ENCODE measurements at regions not wholly inside any gene's neighbourhood (a gene's known extent, or its start where the extent isn't known, plus 50 kb on each side); places are given as distances from the start of the nearest gene placed in this dataset.
"Not testable (repeated sequence)": the region's sequence is repeated elsewhere in the genome, so short reads cannot be mapped to it uniquely, and the experiment has no call there.

DNA sequence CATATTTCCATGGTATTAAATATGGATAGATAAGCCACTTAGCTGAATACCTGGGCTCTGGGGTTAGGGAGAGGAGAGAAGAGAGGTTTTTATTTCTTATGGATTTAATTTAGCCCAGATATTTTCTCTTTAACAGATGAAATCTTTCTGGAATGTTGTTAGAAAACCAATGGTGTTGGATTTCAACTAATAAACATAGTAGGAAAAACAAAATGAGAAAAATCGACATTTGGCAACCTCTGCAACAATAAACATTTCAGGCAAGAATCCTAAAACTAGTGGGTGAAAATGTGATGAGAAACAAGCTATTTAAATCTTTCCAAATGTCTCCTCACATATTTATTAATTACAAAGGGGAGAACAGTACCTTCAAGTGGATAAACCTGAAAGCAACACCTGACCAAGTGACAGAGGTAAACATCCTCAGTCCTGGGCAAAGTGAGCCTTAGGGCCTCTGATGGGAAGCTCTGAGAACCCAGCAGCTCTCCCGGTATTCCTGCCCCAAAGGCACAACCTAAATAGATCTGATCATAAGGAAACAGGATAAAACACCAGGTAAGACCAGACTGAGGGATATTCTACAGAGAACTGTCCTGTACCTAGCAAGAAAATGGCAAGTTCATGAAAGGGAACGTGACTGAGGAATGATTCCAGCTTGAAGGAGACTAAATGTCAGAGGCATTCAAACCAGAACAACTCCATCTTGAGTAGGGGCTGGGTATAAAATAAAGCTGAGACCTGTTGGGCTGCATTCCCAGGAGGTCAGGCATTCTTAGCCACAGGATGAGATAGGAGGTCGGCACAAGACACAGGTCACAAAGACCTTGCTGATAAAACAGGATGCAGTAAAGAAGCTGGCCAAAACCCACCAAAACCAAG lies 163.7 kb downstream of the ESM1 start:
- no peak for DNase-seq (ENCODE audit: low read depth in 3 of 3)

DNA sequence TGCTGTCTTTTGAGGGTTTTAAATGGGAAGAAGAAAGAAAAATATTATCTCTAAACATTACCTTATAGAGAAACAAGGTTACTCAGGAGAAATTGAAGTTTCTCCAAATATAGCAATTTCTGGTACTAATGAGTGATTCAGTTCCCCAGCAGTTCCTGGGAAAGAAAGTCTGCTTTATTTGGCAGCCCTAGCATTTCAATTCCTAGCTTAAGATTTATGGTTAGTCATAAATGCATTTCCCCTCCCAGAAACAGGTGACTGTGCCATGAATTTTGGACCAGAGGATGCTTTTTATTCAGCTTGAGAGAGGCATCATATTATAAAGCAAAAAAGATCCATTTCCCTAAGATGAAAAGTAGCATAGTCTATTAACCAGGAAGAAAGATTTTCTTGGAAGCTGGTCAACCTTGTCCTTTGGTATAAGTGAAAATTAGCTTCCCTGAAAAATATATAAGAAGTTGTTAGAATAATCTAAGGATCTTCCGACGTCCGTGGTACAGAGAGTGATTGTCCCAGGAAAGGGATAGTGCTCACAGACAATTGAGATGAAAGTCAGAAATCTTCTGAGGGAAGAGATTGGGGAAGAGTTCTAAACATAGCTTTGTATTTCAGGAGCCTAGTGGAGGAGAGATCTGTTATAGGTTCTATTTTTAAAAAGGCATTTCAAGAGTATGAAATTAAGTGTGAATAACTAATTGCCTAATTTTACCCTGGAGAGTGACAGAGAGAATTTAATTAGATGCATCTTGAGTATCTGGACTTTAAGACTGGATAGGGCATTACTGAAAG lies 164.9 kb downstream of the ESM1 start:
- no peak for DNase-seq (ENCODE audit: low read depth in 3 of 3)

DNA sequence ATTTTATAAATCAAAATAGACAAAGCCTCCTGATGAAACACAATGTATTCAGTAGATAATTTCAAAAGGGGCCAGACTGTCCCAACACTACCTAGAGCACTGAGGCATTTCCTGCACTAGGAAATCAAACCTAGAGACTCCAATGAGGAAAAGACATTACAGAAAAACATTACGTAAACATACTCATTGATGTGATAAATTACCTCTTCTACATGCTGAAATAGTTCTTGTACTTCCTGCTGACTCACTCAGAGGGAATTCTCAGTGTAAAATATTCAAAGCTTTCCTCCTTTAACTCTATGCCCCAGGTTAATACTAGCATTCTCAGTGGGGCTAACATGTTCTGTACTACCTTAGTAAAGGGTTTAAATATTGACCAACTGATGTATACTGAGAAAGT lies 178.0 kb downstream of the ESM1 start:
- no peak for DNase-seq (ENCODE audit: low read depth in 3 of 3)

DNA sequence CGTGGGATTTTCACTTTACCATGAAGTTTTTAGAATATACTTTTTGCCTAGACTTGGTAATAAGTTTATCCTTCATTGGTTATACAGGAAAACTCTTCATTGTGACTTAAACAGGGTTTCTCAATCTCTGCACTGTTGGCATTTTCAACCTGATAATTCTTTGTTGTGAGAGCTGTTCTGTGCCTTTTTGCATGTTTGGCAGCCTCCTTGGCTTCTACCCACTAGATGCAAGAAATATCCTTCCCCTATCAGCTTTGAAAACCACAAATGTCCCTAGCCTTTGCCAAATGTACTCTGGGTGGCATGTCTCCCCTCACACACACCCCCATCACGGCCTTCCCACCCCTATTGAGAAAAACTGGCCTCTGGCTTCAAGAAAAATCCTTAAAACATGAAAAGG lies 180.9 kb downstream of the ESM1 start:
- DNase-seq (ENCODE audit: low read depth in 3 of 3), result no peak

DNA sequence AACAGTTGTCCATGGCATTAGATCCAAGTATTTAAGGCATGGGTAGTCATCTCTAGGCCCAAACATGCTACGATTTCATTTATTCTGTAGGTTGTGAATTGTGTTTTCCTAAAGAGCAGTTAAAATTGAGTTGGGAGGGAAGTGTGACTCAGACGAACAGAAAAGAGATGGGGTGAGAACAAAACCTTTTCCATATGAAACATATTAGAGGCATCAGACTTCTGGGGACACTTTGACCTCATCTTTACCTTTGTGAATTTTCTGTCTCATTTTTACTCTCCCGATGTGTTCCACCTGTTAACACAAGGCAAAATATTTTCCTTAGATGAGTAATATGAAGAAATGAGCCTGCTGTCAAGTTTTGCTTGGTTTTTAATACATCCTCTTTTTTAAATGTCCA lies 181.3 kb downstream of the ESM1 start:
- DNase-seq (ENCODE audit: low read depth in 3 of 3), result no peak

DNA sequence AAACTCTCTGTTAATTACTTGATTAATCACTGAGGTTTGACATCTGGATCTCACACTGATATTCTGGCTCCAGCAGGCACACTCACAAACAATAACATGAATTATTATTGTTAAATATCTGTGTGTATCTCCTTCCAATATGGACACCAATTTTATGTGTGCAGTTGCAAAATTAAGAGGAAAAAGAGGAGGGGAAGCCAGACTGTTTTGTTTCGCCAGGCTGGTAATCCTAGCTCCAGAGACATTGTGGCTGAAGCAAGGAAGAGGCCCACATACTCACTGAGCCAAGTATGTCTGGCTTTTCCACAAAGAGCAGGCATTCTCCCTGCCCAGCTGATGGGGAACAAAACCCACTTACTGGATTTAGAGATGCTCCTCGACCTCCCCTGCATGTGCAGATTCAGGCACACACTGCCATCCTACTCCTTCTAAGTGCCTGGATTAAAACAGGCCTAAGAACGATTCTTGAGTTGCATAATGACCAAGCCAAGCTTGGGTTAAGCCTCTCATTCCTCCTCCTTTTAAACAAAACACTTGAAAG lies 181.9 kb downstream of the ESM1 start:
- no peak for DNase-seq (ENCODE audit: low read depth in 3 of 3)

DNA sequence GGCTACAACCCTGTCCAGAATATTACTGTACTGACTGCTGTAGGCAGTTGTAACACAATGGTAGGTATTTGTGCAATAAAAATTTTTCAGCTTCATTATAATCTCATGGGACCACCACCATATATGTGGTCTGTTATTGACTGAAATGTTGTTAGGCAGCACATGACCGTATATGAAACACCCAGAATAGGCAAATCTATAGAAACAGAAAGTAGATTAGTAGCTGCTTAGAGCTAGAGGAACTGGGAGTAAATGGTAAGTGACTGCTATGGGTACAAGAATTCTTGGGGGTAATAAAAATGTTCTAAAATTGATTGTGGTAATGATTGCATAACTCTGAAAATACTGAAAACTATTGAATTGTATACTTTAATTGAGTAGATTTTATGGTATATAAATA lies 185.7 kb downstream of the ESM1 start:
- DNase-seq (ENCODE audit: low read depth in 3 of 3), result no peak

DNA sequence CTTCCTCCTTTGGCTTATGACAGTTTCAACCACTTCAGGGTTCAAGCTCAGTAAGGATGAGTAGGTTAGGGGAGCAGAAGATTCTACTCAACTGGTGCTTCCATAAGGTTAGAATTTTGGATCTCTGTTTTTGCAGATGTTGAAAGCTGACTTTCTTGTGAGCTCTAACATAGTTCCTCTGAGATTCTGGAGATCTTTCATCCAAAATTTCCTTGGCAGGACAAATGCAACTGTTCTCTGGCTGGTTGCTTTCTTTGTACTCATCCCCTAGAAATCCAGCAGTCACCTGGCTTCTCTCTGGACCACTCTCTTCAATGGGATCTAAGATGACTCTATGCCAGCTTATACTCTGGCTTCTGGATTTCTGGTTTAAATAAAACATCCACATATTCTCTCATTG lies 189.6 kb downstream of the ESM1 start:
- no peak for DNase-seq (ENCODE audit: low read depth in 3 of 3)

DNA sequence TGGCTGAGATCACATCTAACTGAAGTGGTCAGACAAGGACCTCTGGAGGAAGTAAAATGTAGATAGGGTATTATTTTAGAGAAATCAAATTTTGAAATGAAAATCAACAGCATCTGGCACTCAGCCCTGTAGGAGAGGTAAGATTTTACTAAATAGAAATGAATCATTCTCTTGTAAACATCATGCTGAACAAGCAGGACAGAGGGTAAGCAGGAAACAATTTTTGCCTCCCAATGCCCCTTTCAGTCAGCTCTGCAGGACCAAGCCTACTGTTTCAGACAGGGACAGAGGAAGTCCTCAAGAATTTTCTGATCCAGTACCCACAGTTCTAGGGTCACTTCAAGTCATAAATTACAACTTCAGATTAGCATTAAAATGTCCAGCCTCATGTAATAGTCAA lies 190.1 kb downstream of the ESM1 start:
- DNase-seq (ENCODE audit: low read depth in 3 of 3), result no peak

DNA sequence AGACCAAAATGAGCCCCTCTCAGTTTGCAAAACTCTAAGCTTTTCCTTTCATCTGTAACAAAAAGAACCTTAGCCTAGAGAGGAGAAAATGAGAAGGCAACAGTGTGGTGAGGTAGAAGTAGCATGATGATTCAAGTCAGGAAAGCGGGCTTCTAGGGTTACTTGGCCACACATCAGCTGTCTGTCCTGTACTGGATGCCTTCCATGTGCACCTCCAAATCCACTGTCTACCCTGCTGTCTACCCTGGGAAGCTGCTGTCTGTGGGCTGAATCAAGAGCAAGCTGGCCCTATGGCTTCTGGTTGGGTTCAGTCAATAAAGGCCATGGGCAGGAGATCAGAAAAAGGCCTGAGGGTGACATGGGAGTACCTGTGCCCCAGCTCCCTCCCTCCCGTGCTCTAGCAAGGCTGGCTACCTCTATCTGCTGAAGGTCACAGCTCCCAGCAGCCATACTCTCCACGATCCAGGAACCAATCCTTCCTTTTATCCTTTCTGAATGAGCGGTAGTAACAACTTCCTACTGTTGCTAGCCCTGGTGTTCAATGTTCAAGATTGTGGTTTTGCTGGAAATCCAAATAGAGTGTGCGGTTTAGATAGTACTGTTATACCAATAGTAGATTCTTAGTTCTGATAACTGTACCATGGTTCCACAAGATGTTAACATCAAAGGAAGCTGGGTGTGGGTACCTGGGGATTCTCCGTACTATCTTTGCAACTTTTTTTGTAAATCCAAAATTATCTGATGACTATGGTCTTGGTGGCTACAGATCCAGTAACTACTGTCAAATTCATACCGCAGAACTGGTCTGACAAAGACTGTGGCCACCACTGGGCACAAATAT lies 191.0 kb downstream of the ESM1 start:
- no peak for DNase-seq (ENCODE audit: low read depth in 3 of 3)

DNA sequence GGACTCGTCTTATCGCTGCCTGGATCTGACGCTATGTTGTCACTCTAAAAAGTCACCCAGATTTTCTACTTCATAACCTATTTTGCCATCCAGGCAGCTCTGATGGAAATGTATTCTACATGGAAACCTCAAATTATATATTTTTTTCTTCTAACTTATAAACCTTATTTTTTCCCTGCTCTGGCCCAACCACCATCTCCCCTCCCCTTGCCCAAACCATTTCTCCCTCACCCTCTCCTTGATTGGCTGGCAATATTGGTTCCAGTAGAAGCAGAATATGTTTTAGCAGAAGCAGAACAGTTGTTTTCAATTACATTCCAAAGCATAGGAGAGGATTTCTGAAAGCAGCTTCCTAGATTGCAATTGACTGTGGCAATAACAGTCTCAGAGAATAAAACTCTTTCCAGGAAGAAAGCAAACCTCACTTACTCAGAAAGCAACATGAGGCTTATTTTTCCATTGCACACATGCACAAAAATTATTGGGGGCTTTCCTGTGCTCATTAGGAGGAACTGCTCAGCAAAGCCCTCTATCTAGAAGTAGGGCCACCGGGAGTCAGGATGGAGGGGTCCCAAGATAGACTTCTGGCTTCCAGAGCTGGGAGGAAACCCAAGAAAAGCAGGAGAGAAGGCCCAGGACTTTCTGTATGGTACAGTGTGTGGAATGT lies 191.8 kb downstream of the ESM1 start:
- DNase-seq (ENCODE audit: low read depth in 3 of 3), result no peak

DNA sequence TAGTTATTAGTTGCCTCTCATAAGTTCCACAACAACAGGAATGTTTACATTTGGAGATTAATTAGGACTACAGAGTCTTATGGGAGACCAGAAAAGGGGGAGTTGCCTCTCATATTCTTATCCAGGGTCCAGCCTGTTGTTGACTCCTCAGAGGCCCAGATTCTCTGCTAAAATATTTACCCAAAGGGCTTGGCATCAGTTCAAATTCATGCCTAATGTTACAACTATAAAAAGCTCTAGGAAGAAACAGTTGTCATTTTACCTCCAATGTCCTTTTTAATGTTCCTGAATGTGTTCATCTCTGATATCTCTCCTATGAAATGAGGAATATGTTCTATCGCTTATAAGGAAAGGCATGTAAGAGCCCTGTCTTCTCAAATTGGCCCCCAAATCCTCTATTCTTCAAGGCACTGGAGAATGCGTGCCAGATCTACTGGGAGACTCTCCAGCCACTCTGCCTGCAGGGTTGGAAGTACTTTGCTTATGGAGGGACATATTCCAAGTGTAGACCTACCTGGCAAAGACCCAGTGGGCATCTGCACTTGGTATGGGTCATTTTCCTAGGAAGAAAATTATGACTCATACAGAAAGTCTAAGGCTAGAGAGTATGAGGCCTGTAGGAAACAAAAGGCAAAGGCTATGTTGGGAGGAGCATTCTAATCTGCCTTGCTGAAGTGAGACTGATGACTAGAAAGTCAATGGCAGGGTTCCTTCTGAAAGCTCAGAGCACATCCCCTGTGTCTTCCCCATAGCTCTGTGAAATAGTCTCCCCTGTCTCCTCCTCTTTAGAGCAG lies 192.6 kb downstream of the ESM1 start:
- DNase-seq (ENCODE audit: low read depth in 3 of 3), result no peak

DNA sequence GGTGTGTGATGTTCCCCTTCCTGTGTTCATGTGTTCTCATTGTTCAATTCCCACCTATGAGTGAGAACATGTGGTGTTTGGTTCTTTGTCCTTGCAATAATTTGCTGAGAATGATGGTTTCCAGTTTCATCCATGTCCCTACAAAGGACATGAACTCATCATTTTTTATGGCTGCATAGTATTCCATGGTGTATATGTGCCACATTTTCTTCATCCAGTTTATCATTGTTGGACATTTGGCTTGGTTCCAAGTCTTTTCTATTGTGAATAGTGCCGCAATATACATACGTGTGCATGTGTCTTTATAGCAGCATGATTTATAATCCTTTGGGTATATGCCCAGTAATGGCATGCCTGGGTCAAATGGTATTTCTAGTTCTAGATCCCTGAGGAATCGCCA lies 197.5 kb downstream of the ESM1 start:
- DNase-seq (ENCODE audit: low read depth in 3 of 3), result not testable (repeated sequence)

DNA sequence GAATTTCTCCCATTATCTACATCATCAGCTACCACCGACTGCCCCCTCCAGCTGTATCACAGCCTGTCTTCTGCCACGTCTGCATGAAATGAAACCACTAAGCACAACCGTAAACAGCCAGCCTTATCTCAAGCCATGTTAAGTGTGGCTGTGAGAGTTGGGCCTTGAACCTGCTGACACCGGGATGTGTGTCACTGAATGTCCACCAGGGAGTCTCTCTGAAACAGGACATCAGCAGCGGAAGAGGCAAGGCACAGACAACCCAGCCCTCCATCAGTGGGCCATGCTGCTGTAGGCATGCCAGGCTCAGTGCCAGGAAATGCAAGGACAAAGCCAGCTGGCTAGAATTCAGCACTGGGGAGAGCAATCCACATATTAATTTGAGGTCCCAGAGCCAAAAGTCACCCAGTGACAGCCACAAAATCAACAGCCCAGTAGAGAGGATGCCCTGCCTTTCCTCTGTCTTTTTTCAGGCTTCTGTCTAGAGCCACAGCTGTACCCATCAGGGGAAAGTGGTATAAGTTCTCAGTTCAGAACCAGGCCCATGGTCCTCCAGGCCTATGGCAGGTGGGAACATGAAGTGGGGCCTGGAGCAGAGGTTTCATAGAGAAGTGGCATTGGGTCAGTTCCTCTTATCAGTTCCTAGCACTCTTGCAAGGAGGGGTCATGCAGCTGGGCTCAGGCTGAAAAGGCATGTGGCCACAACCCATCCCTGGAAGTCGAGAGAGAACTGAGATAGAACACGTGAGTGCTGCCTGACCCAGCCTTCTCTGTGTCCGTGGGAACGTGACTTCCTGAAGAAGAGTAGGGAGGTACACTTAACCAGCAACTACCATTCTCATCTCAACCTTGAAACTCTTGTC lies 199.4 kb downstream of the ESM1 start:
- no peak for DNase-seq (ENCODE audit: low read depth in 3 of 3)

DNA sequence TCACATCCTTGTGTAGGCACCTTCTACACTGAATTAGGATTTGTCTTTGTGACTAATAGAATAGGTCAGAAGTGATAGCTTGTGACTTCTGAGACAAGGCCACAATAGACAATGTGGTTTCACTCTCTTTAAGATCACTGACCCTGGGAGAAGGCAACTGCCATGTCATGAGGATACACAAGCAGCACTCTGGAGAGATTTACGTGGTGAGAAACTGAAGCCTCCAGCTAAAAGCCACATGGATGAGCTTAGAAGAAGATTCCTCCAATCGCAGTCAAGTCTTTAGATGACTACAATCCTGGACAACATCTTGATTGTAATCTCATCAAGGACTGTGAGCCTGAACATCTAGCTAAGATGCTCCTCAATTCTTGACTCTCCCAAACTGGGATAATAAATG lies 206.6 kb downstream of the ESM1 start:
- DNase-seq (ENCODE audit: low read depth in 3 of 3), result no peak

DNA sequence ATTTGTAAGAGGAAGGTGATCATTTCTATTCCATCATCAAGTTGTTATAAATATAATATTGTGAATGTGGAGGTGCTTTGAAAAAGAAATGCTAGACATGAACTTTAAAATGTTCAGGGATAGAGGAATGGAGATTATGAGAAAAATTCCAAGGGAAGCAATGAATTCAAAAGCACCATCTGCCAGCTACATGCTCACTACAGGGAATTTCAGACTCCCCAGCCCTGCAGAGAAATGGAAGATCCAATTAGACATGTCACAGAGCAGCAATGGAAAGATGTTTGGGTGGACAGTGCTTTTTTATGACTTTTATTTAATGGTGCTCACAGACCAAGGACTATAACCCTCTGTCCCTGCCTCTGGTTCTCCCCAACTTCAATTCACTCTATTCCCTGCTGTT lies 209.7 kb downstream of the ESM1 start:
- DNase-seq (ENCODE audit: low read depth in 3 of 3), result no peak

DNA sequence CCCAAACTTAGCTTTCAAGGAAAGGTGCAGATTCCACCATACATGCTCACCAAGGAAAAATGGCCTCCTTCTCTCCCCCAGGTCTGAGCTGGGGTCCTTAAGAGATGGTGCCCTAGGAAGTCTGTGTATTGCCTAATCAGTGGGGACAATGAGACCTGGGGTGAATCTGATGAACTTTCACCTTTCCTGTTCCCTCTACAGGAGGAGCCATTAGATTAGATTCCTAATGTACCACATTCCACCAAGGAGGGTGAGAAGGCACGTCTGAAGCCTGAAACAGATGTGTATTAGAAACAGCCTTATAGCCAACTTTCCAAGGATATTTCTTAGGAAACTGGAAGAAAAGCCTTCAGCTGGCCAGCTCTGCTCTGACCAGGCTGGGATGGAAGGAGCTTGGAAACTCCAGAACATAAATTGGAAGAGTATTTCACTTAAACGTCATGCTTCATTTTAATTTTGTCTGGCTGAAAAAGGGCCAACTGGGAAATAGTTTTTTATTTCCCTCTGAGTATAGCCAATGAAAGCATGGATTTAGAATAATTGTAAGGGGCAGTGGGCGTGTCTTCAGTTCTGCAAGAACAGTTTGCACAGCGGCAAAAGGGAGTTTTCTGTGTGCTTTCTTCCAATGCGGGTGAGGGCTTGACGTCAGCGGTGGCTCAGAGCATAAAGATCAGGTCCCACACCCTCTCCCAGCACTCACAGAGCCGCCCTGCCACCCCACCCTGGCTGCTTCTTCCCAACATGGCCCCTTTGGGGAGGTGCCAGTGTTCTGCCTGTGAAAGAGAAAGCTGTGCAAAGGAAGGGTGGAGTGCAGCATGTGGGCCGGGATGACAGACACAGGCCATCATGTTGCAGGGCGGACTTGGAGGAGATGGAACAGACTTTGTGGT lies 210.9 kb downstream of the ESM1 start:
- DNase-seq (ENCODE audit: low read depth in 3 of 3), result no peak

DNA sequence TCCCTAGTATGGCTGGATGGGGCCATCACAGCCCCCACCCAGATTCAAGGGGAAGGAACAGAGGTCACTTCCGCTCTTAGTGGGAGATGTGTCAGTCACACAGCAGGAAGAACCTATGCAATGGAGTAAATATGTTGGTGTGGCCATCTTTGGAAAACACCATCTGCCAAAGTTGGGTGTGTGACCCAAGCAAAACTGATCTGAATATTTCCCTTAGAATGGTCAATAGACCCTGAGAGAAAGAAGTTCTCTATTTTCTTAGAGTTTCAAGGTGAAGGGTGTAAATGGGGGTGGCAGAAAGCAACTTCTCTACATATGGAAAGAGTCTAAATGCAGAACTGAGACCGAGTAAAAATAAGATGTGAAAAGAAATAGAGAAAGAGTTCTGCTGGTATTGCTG lies 212.7 kb downstream of the ESM1 start:
- no peak for DNase-seq (ENCODE audit: low read depth in 3 of 3)

DNA sequence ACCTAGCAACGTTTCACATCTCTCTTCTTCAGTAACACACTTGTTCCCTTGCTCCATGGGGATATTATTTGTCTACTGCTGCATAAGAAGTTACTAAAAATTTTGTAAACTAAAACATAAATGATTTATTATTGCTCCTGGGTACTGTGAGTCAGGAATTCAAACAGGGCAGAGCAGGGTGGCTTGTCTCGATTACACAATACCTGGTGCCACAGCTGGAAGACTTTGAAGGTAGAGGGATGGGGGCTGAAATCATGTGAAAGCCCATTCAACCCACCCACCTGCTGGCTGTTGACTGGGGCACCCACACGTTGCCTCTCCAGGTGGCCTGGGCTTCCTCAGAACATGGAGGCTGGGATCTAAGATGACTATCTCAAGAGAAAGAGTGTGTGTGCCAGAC lies 213.2 kb downstream of the ESM1 start:
- DNase-seq (ENCODE audit: low read depth in 3 of 3), result no peak
